Stimulated activated CD8-positive, alpha-beta memory T cell treated with anti-CD3 and anti-CD28 coated beads, Interleukin-12 subunit alpha, Interleukin-12 subunit beta, amount 100 ng/mL, for 1 hour (primary cell): ENCODE measurements at regions not wholly inside any gene's neighbourhood (a gene's known extent, or its start where the extent isn't known, plus 50 kb on each side); places are given as distances from the start of the nearest gene placed in this dataset.
"Not testable (repeated sequence)": the region's sequence is repeated elsewhere in the genome, so short reads cannot be mapped to it uniquely, and the experiment has no call there.

Experiments
- DNase-seq: peaks from one replicate; pipeline ENCODE4 v3.0.0-alpha.2; 2020; ENCODE audit warnings: low read depth

- no peak for DNase-seq
Measured at GRCh38 chrX:109878236-109878635, 124.7 kb upstream of the TMEM164 start.

- DNase-seq = no peak
Measured at GRCh38 chrX:109879991-109880390, 122.9 kb upstream of the TMEM164 start.

- DNase-seq = no peak
Measured at GRCh38 chrX:109880629-109881028, 122.3 kb upstream of the TMEM164 start.

- DNase-seq = no peak
Measured at GRCh38 chrX:109886122-109886761, 116.7 kb upstream of the TMEM164 start.

- no peak for DNase-seq
Measured at GRCh38 chrX:109889289-109890006, 113.5 kb upstream of the TMEM164 start.

GRCh38 chrX:109890300-109890699 lies 112.6 kb upstream of the TMEM164 start:
- no peak for DNase-seq

GRCh38 chrX:109890910-109891502 lies 111.9 kb upstream of the TMEM164 start:
- peak; percentile 5 for DNase-seq

GRCh38 chrX:109896024-109896423 lies 106.9 kb upstream of the TMEM164 start:
- not testable (repeated sequence) for DNase-seq

- no peak for DNase-seq
Measured at GRCh38 chrX:109902665-109903064, 100.2 kb upstream of the TMEM164 start.

GRCh38 chrX:109911046-109911445 lies 91.9 kb upstream of the TMEM164 start:
- no peak for DNase-seq

- not testable (repeated sequence) for DNase-seq
Measured at GRCh38 chrX:109912993-109913392, 89.9 kb upstream of the TMEM164 start.

GRCh38 chrX:109914114-109914849 lies 88.6 kb upstream of the TMEM164 start:
- DNase-seq = no peak

GRCh38 chrX:109918753-109919152 lies 84.2 kb upstream of the TMEM164 start:
- DNase-seq = no peak

- DNase-seq = no peak
Measured at GRCh38 chrX:109920325-109920724, 82.6 kb upstream of the TMEM164 start.

GRCh38 chrX:109920868-109921267 lies 82.0 kb upstream of the TMEM164 start:
- no peak for DNase-seq

GRCh38 chrX:109922190-109922589 lies 80.7 kb upstream of the TMEM164 start:
- DNase-seq = no peak

- DNase-seq = not testable (repeated sequence)
Measured at GRCh38 chrX:109925003-109925402, 77.9 kb upstream of the TMEM164 start.

- no peak for DNase-seq
Measured at GRCh38 chrX:109925656-109926055, 77.3 kb upstream of the TMEM164 start.

GRCh38 chrX:109926118-109926517 lies 76.8 kb upstream of the TMEM164 start:
- no peak for DNase-seq

GRCh38 chrX:109926743-109927662 lies 75.9 kb upstream of the TMEM164 start:
- DNase-seq = no peak

- no peak for DNase-seq
Measured at GRCh38 chrX:109927663-109928273, 75.1 kb upstream of the TMEM164 start.
